GM21367 (cell line): ENCODE measurements at regions not wholly inside any gene's neighbourhood (a gene's known extent, or its start where the extent isn't known, plus 50 kb on each side); places are given as distances from the start of the nearest gene placed in this dataset.
"Not testable (repeated sequence)": the region's sequence is repeated elsewhere in the genome, so short reads cannot be mapped to it uniquely, and the experiment has no call there.

ENCODE experiments used
- ATAC-seq: cut with Tn5 transposase; IDR thresholded peaks from one replicate; pipeline ENCODE4 v1.9.1; 2021; ENCODE audit not compliant: unreplicated experiment

- peak; percentile 57 for ATAC-seq
These were observed 1075.3 kb upstream of the ALCAM start for GRCh38 chr3:104291437-104291851.

- peak; percentile 36 for ATAC-seq
These were observed 1074.8 kb upstream of the ALCAM start for GRCh38 chr3:104291878-104292277.

- no peak for ATAC-seq
These were observed 1069.1 kb upstream of the ALCAM start for GRCh38 chr3:104297617-104298016.

- ATAC-seq = no peak
These were observed 1068.0 kb upstream of the ALCAM start for GRCh38 chr3:104298662-104299061.

- no peak for ATAC-seq
These were observed 1050.6 kb upstream of the ALCAM start for GRCh38 chr3:104316118-104316517.

GRCh38 chr3:104323226-104323625 lies 1043.5 kb upstream of the ALCAM start:
- no peak for ATAC-seq

GRCh38 chr3:104347291-104347690 lies 1019.4 kb upstream of the ALCAM start:
- no peak for ATAC-seq

- no peak for ATAC-seq
These were observed 1016.9 kb upstream of the ALCAM start for GRCh38 chr3:104349836-104350235.

GRCh38 chr3:104353951-104354350 lies 1012.8 kb upstream of the ALCAM start:
- ATAC-seq = no peak

GRCh38 chr3:104359546-104359945 lies 1007.2 kb upstream of the ALCAM start:
- no peak for ATAC-seq

- no peak for ATAC-seq
These were observed 1006.7 kb upstream of the ALCAM start for GRCh38 chr3:104360038-104360437.

GRCh38 chr3:104361748-104362147 lies 1005.0 kb upstream of the ALCAM start:
- ATAC-seq = not testable (repeated sequence)

- no peak for ATAC-seq
These were observed 1004.4 kb upstream of the ALCAM start for GRCh38 chr3:104362319-104362718.

- ATAC-seq = no peak
These were observed 999.7 kb upstream of the ALCAM start for GRCh38 chr3:104367000-104367399.

GRCh38 chr3:104368760-104369159 lies 997.9 kb upstream of the ALCAM start:
- ATAC-seq = no peak

- ATAC-seq = no peak
These were observed 981.3 kb upstream of the ALCAM start for GRCh38 chr3:104385421-104385820.

GRCh38 chr3:104388619-104389018 lies 978.1 kb upstream of the ALCAM start:
- no peak for ATAC-seq

GRCh38 chr3:104392327-104392726 lies 974.4 kb upstream of the ALCAM start:
- no peak for ATAC-seq

- no peak for ATAC-seq
These were observed 969.6 kb upstream of the ALCAM start for GRCh38 chr3:104396974-104397669.

GRCh38 chr3:104397713-104398112 lies 969.0 kb upstream of the ALCAM start:
- ATAC-seq = no peak

GRCh38 chr3:104402902-104403301 lies 963.8 kb upstream of the ALCAM start:
- no peak for ATAC-seq

- no peak for ATAC-seq
These were observed 955.0 kb upstream of the ALCAM start for GRCh38 chr3:104411757-104412156.
